ENCODE measurements at regions not wholly inside any gene's neighbourhood (a gene's known extent, or its start where the extent isn't known, plus 50 kb on each side); places are given as distances from the start of the nearest gene placed in this dataset.

GRCh38 chr2:100643467-100643866, 80.7 kb downstream of the PDCL3 start:
- TF ChIP-seq EP300 (IDR thresholded peaks at IDR 0.05) (no peak), POLR2AphosphoS5 (IDR thresholded peaks at IDR 0.05) (no peak)
- TF ChIP-seq, protein P1, sequence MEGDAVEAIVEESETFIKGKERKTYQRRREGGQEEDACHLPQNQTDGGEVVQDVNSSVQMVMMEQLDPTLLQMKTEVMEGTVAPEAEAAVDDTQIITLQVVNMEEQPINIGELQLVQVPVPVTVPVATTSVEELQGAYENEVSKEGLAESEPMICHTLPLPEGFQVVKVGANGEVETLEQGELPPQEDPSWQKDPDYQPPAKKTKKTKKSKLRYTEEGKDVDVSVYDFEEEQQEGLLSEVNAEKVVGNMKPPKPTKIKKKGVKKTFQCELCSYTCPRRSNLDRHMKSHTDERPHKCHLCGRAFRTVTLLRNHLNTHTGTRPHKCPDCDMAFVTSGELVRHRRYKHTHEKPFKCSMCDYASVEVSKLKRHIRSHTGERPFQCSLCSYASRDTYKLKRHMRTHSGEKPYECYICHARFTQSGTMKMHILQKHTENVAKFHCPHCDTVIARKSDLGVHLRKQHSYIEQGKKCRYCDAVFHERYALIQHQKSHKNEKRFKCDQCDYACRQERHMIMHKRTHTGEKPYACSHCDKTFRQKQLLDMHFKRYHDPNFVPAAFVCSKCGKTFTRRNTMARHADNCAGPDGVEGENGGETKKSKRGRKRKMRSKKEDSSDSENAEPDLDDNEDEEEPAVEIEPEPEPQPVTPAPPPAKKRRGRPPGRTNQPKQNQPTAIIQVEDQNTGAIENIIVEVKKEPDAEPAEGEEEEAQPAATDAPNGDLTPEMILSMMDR (IDR thresholded peaks at IDR 0.05): no peak
